ENCODE measurements at regions not wholly inside any gene's neighbourhood (a gene's known extent, or its start where the extent isn't known, plus 50 kb on each side); places are given as distances from the start of the nearest gene placed in this dataset.

DNA sequence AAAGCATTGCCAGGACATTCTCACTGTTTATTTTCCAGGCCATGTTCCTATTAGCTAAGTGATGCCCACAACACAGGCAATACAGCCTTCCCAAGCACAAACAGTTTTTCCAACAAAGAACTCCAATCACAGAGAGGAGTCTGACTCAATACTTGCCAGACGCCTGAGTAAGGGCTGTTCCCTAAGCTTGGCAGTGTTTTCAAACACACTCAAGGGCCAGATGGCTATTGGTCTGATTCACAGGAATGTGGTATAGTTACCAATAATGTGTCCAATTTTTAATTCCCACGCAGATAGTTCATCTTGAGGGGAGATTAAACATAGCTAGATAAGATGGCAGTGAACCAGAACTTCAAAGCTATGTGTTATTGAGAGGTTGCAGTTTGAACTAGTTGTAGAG lies 381.0 kb downstream of the SNAPC1 start:
- TF ChIP-seq POLR2AphosphoS5 (IDR thresholded peaks at IDR 0.05; ENCODE audit: insufficient read depth in 1 of 2, low read depth in 1 of 2) (no peak), POLR2A (IDR thresholded peaks at IDR 0.05) (no peak)
- TF ChIP-seq, protein P1, sequence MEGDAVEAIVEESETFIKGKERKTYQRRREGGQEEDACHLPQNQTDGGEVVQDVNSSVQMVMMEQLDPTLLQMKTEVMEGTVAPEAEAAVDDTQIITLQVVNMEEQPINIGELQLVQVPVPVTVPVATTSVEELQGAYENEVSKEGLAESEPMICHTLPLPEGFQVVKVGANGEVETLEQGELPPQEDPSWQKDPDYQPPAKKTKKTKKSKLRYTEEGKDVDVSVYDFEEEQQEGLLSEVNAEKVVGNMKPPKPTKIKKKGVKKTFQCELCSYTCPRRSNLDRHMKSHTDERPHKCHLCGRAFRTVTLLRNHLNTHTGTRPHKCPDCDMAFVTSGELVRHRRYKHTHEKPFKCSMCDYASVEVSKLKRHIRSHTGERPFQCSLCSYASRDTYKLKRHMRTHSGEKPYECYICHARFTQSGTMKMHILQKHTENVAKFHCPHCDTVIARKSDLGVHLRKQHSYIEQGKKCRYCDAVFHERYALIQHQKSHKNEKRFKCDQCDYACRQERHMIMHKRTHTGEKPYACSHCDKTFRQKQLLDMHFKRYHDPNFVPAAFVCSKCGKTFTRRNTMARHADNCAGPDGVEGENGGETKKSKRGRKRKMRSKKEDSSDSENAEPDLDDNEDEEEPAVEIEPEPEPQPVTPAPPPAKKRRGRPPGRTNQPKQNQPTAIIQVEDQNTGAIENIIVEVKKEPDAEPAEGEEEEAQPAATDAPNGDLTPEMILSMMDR (IDR thresholded peaks at IDR 0.05): no peak
- Histone ChIP-seq H3K4me3 (no peak overlapping the region), H3K36me3 (no peaks in the 10 kb centered on the region), H3K9me3 (peaks cover 2% of the 10 kb centered on the region), H3K27me3 (no peaks in the 10 kb centered on the region), H3K27ac (no peak overlapping the region), H3K4me1 (no peaks in the 10 kb centered on the region)
- no peak for DNase-seq (ENCODE audit: extremely low spot score in 2 of 2)
- intact Hi-C loops (cut with DNase I): no loop called here

DNA sequence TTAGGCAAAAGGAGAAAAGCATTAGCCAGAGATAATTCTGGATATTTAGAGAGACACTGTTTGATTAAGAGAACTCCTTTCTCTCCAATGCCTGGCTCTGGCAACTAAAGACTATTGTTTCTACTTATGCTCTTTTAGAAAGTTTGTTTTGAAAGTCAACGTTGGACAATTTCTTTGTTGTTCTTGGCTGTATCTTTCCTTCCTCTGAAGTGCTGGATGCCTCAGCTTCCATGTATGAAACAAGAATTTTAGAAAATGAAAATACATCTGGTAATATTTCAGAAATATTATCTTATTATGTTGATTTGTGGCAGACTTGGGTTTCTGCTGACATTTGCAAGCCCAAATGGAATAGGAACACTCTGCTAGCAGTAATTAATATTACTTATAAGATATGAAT lies 382.6 kb downstream of the SNAPC1 start:
- TF ChIP-seq POLR2AphosphoS5 (IDR thresholded peaks at IDR 0.05; ENCODE audit: insufficient read depth in 1 of 2, low read depth in 1 of 2) (no peak), POLR2A (IDR thresholded peaks at IDR 0.05) (no peak)
- TF ChIP-seq, protein P1 (IDR thresholded peaks at IDR 0.05): no peak
- Histone ChIP-seq H3K27ac (no peak overlapping the region), H3K36me3 (no peaks in the 10 kb centered on the region), H3K4me1 (no peaks in the 10 kb centered on the region), H3K4me3 (no peak overlapping the region), H3K9me3 (peaks cover 6% of the 10 kb centered on the region), H3K27me3 (no peaks in the 10 kb centered on the region)
- DNase-seq (ENCODE audit: extremely low spot score in 2 of 2): no peak
- intact Hi-C loops (cut with DNase I): no loop called here

DNA sequence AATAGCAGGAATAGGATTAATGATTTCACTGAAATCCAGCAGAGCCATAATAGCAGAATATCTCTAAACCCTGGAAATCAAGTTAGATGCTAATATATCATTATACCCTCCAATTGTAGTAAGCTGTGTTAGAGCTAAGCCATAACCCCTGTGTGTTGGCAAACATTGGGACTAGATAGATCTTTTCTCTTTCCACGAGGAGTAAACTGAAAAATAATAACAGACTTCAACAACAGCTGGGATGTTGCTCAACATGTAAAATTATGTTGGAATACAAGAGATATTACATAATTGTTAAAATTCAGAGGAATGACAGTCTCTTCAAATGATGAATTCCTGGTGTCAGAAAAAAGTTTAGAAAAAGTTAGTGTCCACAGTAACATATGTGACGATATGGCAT lies 383.8 kb downstream of the SNAPC1 start:
- no peak for TF ChIP-seq POLR2A (IDR thresholded peaks at IDR 0.05)
- TF ChIP-seq, protein P1 (IDR thresholded peaks at IDR 0.05): no peak
- TF ChIP-seq POLR2AphosphoS5 (IDR thresholded peaks at IDR 0.05; ENCODE audit: insufficient read depth in 1 of 2, low read depth in 1 of 2): no peak
- Histone ChIP-seq H3K4me3 (no peak overlapping the region), H3K27me3 (no peaks in the 10 kb centered on the region), H3K9me3 (peaks cover 6% of the 10 kb centered on the region), H3K27ac (no peak overlapping the region), H3K36me3 (no peaks in the 10 kb centered on the region), H3K4me1 (no peaks in the 10 kb centered on the region)
- DNase-seq (ENCODE audit: extremely low spot score in 2 of 2): no peak
- intact Hi-C loops (cut with DNase I): no loop called here

DNA sequence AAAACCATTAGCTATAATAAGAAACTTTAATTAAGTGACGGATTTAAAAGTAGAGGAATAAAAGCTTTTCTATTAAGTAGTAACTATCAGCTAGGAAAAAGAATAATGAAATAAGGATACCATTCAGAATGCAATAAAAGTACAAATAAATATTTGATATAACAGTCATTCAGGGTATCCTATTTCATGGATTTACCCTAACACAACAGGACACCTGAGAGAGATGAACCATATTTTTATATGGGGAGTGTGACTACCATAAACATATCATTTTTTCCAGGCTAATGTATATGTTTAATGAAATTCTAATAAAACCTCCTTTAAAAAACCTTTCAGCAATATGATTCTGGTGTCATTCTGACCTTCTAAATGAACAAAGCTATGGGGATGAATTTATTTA lies 393.8 kb downstream of the SNAPC1 start:
- no peak overlapping the region for H3K27ac ChIP-seq
- no peaks in the 10 kb centered on the region for H3K27me3 ChIP-seq
- no peak for DNase-seq (ENCODE audit: extremely low spot score in 2 of 2)
- TF ChIP-seq POLR2AphosphoS5 (IDR thresholded peaks at IDR 0.05; ENCODE audit: insufficient read depth in 1 of 2, low read depth in 1 of 2): no peak
- no peak for TF ChIP-seq POLR2A (IDR thresholded peaks at IDR 0.05)
- TF ChIP-seq, protein P1 (IDR thresholded peaks at IDR 0.05): no peak
- H3K4me3 ChIP-seq: no peak overlapping the region
- H3K36me3 ChIP-seq: no peaks in the 10 kb centered on the region
- intact Hi-C loops (cut with DNase I): no loop called here
- H3K4me1 ChIP-seq: no peaks in the 10 kb centered on the region
- H3K9me3 ChIP-seq: no peaks in the 10 kb centered on the region

DNA sequence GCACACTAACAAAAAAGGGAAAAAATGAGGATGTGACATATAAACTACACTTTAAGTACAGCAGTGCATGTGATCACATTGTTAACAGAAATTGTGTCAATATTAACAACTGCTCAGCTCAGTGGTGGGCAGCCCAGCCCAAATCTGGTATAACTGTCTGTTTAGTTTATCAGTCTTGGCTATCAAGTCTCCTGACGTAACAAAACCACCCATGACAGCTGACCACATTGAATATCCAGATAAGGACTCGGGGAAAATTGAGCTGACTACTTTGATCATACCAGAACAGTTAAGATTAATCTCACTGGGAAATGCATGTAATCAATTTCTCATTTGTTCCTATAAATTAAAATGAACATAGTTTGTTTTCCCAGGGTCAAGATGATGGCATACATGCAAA lies 396.6 kb downstream of the SNAPC1 start:
- Histone ChIP-seq H3K36me3 (no peaks in the 10 kb centered on the region), H3K27me3 (no peaks in the 10 kb centered on the region), H3K4me3 (no peak overlapping the region), H3K27ac (no peak overlapping the region), H3K4me1 (no peaks in the 10 kb centered on the region), H3K9me3 (no peaks in the 10 kb centered on the region)
- intact Hi-C loops (cut with DNase I): no loop called here
- no peak for DNase-seq (ENCODE audit: extremely low spot score in 2 of 2)
- no peak for TF ChIP-seq POLR2A (IDR thresholded peaks at IDR 0.05)
- no peak for TF ChIP-seq POLR2AphosphoS5 (IDR thresholded peaks at IDR 0.05; ENCODE audit: insufficient read depth in 1 of 2, low read depth in 1 of 2)
- TF ChIP-seq, protein P1 (IDR thresholded peaks at IDR 0.05): no peak

Data from vagina (tissue), 2 donors.